ENCODE measurements at regions not wholly inside any gene's neighbourhood (a gene's known extent, or its start where the extent isn't known, plus 50 kb on each side); places are given as distances from the start of the nearest gene placed in this dataset.

- Histone ChIP-seq H3K4me3 (ENCODE audit: low read length, poor library complexity, severe bottlenecking) (no peak overlapping the region), H3K79me2 (ENCODE audit: insufficient read depth, low read length) (no peaks in the 10 kb centered on the region), H3K36me3 (ENCODE audit: insufficient read depth, low read length) (no peaks in the 10 kb centered on the region), H3K9me3 (ENCODE audit: insufficient read depth, low read depth, low read length) (no peaks in the 10 kb centered on the region), H3K4me2 (ENCODE audit: low read depth, low read length, poor library complexity, severe bottlenecking) (no peak overlapping the region), H2AFZ (ENCODE audit: low read length) (no peak overlapping the region), H3K4me1 (ENCODE audit: insufficient read depth, low read length, poor library complexity, severe bottlenecking) (no peaks in the 10 kb centered on the region), H3K27me3 (ENCODE audit: insufficient read depth, low read length, poor library complexity, severe bottlenecking) (no peaks in the 10 kb centered on the region), H3K9me2 (replicated peaks; ENCODE audit: low read depth, low read length) (no peaks in the 10 kb centered on the region), H4K20me1 (ENCODE audit: insufficient read depth, low read length, poor library complexity, severe bottlenecking) (no peaks in the 10 kb centered on the region), H3F3A (ENCODE audit: low read depth) (no peaks in the 10 kb centered on the region), H3K9ac (ENCODE audit: low read depth, low read length, poor library complexity, severe bottlenecking) (no peak overlapping the region)
- no peak for TF ChIP-seq CTCF (conservative IDR thresholded peaks at IDR 0.05; ENCODE audit: low read length)
- TF ChIP-seq EZH2phosphoT487 (IDR thresholded peaks at IDR 0.05; ENCODE audit: borderline replicate concordance): no peak
Observed at GRCh38 chr7:119748251-119748860, 524.6 kb upstream of the KCND2 start.

GRCh38 chr7:119748991-119749390 lies 524.0 kb upstream of the KCND2 start:
- H3K9me2 ChIP-seq (replicated peaks; ENCODE audit: low read depth, low read length): no peaks in the 10 kb centered on the region
- no peaks in the 10 kb centered on the region for H3K79me2 ChIP-seq (ENCODE audit: insufficient read depth, low read length)
- H3F3A ChIP-seq (ENCODE audit: low read depth): no peaks in the 10 kb centered on the region
- no peak overlapping the region for H3K9ac ChIP-seq (ENCODE audit: low read depth, low read length, poor library complexity, severe bottlenecking)
- no peaks in the 10 kb centered on the region for H3K27me3 ChIP-seq (ENCODE audit: insufficient read depth, low read length, poor library complexity, severe bottlenecking)
- H4K20me1 ChIP-seq (ENCODE audit: insufficient read depth, low read length, poor library complexity, severe bottlenecking): no peaks in the 10 kb centered on the region
- no peak overlapping the region for H3K4me2 ChIP-seq (ENCODE audit: low read depth, low read length, poor library complexity, severe bottlenecking)
- H2AFZ ChIP-seq (ENCODE audit: low read length): no peak overlapping the region
- no peaks in the 10 kb centered on the region for H3K4me1 ChIP-seq (ENCODE audit: insufficient read depth, low read length, poor library complexity, severe bottlenecking)
- H3K9me3 ChIP-seq (ENCODE audit: insufficient read depth, low read depth, low read length): no peaks in the 10 kb centered on the region
- TF ChIP-seq CTCF (conservative IDR thresholded peaks at IDR 0.05; ENCODE audit: low read length) (no peak), EZH2phosphoT487 (IDR thresholded peaks at IDR 0.05; ENCODE audit: borderline replicate concordance) (no peak)
- H3K4me3 ChIP-seq (ENCODE audit: low read length, poor library complexity, severe bottlenecking): no peak overlapping the region
- H3K36me3 ChIP-seq (ENCODE audit: insufficient read depth, low read length): no peaks in the 10 kb centered on the region

GRCh38 chr7:119756687-119757086 lies 516.3 kb upstream of the KCND2 start:
- no peak for TF ChIP-seq CTCF (conservative IDR thresholded peaks at IDR 0.05; ENCODE audit: low read length)
- TF ChIP-seq EZH2phosphoT487 (IDR thresholded peaks at IDR 0.05; ENCODE audit: borderline replicate concordance): no peak
- H3K4me3 ChIP-seq (ENCODE audit: low read length, poor library complexity, severe bottlenecking): no peak overlapping the region
- H4K20me1 ChIP-seq (ENCODE audit: insufficient read depth, low read length, poor library complexity, severe bottlenecking): no peaks in the 10 kb centered on the region
- H3K79me2 ChIP-seq (ENCODE audit: insufficient read depth, low read length): no peaks in the 10 kb centered on the region
- no peaks in the 10 kb centered on the region for H3K9me2 ChIP-seq (replicated peaks; ENCODE audit: low read depth, low read length)
- H3K4me2 ChIP-seq (ENCODE audit: low read depth, low read length, poor library complexity, severe bottlenecking): no peak overlapping the region
- H3K9me3 ChIP-seq (ENCODE audit: insufficient read depth, low read depth, low read length): no peaks in the 10 kb centered on the region
- H3K9ac ChIP-seq (ENCODE audit: low read depth, low read length, poor library complexity, severe bottlenecking): no peak overlapping the region
- no peak overlapping the region for H2AFZ ChIP-seq (ENCODE audit: low read length)
- no peaks in the 10 kb centered on the region for H3K27me3 ChIP-seq (ENCODE audit: insufficient read depth, low read length, poor library complexity, severe bottlenecking)
- no peaks in the 10 kb centered on the region for H3F3A ChIP-seq (ENCODE audit: low read depth)
- no peaks in the 10 kb centered on the region for H3K36me3 ChIP-seq (ENCODE audit: insufficient read depth, low read length)
- H3K4me1 ChIP-seq (ENCODE audit: insufficient read depth, low read length, poor library complexity, severe bottlenecking): no peaks in the 10 kb centered on the region

Data from Loucy (cell line).